C4-2B (cell line): ENCODE measurements at regions not wholly inside any gene's neighbourhood (a gene's known extent, or its start where the extent isn't known, plus 50 kb on each side); places are given as distances from the start of the nearest gene placed in this dataset.

Experiments
- H3K27ac ChIP-seq: fragments of 450-650 bp; 2 replicates; pipeline ENCODE4 v1.5.1; 2017
- ZFX ChIP-seq: fragments of 450-650 bp; IDR thresholded peaks from 2 replicates; pipeline ENCODE4 v1.6.1; 2017
- TF ChIP-seq, protein P1 (sequence below): fragments of 450-650 bp; conservative IDR thresholded peaks from 2 replicates; pipeline ENCODE4 v1.5.1; 2017; ENCODE audit warnings: mild to moderate bottlenecking

- no peak overlapping the region for H3K27ac ChIP-seq
- TF ChIP-seq, protein P1, sequence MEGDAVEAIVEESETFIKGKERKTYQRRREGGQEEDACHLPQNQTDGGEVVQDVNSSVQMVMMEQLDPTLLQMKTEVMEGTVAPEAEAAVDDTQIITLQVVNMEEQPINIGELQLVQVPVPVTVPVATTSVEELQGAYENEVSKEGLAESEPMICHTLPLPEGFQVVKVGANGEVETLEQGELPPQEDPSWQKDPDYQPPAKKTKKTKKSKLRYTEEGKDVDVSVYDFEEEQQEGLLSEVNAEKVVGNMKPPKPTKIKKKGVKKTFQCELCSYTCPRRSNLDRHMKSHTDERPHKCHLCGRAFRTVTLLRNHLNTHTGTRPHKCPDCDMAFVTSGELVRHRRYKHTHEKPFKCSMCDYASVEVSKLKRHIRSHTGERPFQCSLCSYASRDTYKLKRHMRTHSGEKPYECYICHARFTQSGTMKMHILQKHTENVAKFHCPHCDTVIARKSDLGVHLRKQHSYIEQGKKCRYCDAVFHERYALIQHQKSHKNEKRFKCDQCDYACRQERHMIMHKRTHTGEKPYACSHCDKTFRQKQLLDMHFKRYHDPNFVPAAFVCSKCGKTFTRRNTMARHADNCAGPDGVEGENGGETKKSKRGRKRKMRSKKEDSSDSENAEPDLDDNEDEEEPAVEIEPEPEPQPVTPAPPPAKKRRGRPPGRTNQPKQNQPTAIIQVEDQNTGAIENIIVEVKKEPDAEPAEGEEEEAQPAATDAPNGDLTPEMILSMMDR, result peak; percentile 85
- TF ChIP-seq ZFX, result no peak
Observed at GRCh38 chr1:67532452-67533216, 102.4 kb upstream of the SERBP1 start.

DNA sequence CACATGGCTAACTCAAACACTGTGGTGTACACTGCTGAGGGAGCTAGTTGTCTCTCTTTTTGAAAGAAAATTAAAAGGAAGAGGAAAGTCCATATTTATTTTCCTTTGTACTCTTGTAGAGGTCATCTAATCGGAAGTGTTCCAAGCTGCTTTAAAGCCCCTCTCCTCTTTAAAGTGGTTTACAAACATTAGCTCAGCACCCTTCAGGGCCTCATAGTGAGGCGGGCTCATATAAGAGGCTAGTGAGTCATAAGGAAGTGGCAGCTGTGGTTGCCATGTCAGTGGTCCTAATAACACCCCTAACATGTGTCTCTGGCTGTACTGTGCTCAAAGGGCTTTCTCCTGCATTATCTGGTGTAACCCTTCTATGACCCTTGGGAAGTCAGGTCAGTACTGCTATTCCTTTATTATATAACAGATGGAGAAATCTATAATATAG, 104.4 kb upstream of the SERBP1 start:
- TF ChIP-seq, protein P1, result no peak
- no peak for TF ChIP-seq ZFX
- no peak overlapping the region for H3K27ac ChIP-seq

DNA sequence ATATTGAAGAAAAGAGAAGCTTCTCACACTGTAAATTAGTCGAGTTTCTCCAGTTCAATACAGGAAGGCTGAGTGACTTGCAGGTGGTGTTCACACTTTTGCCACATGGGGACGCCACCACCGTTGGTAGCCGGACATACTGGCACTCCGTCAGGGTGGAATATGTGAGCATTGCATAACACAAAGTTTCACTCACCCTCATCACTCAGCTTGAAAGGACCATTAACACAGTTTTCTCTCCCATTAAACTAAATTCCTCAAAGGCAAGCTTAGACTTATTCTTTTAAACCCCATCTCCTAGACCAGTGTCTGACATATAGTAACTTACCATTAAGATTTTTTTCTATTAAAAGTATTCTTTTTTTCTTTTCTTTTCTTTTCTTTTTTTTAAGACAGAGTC, 105.3 kb upstream of the SERBP1 start:
- TF ChIP-seq, protein P1, result peak; percentile 98
- no peak for TF ChIP-seq ZFX

DNA sequence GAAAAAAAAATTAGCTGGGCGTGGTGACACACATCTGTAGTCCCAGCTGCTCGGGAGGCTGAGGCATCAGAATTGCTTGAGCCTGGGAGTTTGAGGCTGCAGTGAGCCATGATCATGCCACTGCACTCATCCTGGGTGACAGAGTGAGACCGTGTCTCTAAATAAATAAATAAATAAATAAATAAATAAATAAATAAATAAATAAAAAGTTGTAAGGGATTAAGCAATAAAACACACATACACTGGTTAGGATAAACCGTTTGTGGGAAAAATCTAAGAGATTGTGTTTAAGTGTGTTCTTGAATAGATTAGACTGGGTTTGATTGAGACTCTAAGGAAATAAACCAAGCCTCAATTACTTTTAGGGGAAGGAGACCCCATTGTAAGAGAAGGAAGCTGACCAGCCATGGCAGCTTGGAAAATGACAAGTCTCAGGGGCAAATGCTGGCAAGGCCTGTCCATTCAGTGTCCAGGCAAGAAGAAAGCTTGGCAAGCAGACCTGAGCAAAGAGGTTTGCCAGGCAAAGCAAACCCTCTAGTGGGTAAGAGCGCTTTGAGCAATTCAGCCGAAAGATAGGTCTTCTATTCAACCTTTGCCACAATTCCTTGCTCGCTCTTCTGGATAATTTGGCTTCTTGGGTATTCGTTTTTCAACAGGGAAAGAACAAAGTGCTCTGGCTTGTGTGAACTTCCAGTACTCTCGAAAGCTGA, 106.9 kb upstream of the SERBP1 start:
- no peak overlapping the region for H3K27ac ChIP-seq
- no peak for TF ChIP-seq ZFX
- TF ChIP-seq, protein P1, result no peak

More for the DNA sequence above, 105.3 kb upstream of the SERBP1 start:
- no peak overlapping the region for H3K27ac ChIP-seq

GRCh38 chr1:67537667-67538018, 107.4 kb upstream of the SERBP1 start:
- H3K27ac ChIP-seq, result no peak overlapping the region
- TF ChIP-seq ZFX, result no peak
- TF ChIP-seq, protein P1, result no peak

DNA sequence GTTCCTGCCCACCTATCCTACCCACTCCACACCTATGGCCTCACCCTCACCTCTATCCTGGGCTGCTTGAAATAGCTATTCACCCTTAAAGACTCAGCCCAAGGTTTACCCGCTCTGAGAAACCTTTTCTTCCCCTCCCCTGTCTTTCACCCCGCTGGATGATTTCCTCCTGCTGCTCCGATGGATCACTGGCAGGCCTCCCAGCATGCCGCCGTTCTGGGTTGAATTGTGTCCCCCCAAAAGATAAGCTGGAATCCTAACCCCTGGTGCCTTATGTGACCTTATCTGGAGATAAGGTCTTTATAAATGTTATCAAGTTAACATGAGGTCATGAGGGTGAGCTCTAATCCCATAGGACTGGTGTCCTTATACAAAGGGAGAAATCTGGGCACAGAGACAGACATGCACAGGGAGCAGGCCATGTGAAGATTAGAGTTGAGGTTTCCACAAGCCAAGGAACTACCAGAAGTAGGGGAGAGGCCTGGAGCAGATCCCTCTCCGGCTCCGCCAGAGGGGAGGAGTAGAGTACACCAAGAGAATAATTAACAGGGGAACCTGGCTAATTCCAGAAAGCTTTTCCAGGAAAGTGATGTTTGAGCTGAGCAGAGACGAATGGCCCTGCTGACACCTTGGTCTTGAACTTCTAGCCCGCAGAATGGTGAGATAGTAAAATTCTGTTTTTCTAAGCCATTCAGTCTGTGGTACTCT, 110.0 kb upstream of the SERBP1 start:
- no peak for TF ChIP-seq ZFX
- no peak overlapping the region for H3K27ac ChIP-seq

DNA sequence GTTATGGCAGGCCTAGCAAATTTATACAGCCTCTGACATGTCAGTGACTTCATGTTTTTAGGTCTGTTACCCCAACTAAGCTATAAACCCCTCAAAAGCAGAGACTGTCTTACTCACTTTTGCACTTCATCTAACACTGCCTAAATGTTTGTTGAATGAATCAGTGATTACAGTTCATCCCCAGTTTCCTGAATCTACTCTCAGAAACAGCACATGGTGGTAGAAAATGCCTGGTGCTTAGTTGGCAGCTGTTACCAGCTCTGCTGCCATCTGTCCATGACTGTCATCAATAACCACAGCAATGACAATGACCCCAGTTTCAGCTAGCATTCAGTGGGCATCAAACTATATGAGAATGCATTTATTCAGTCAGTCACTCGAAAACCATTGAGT, 110.5 kb upstream of the SERBP1 start:
- H3K27ac ChIP-seq, result no peak overlapping the region
- TF ChIP-seq, protein P1, result no peak
- TF ChIP-seq ZFX, result no peak
